Naive thymus-derived CD4-positive, alpha-beta T cell (primary cell): ENCODE measurements at regions not wholly inside any gene's neighbourhood (a gene's known extent, or its start where the extent isn't known, plus 50 kb on each side); places are given as distances from the start of the nearest gene placed in this dataset.

Source experiments
- ATAC-seq: fragments of 150-1000 bp; cut with Tn5 transposase; 2 replicates; pipeline ENCODE4 v1.10.0; 2021; ENCODE audit warnings: mild to moderate bottlenecking, moderate library complexity
- CTCF ChIA-PET: fragments of 350-600 bp; sonication (Branson Sonifier 250); formaldehyde crosslinking; loops from one replicate; lab custom pipeline; 2021; ENCODE audit warnings: antibody characterized with exemption; lab: Charles Lee
- POLR2A ChIA-PET: fragments of 350-600 bp; sonication (Branson Sonifier 250); formaldehyde crosslinking; loops from one replicate; lab custom pipeline; 2021; ENCODE audit warnings: antibody characterized with exemption, inconsistent platforms; lab: Charles Lee
- DNase-seq, 9 donors: peaks; one replicate each; pipeline versions ENCODE4 v3.0.0 to v3.0.0-alpha.2; 2020 to 2022; ENCODE audit warnings: mixed read lengths in 1 of 9
- H3K27ac ChIP-seq: one replicate; pipeline ENCODE4 v1.7.0; 2013; ENCODE audit warnings: mild to moderate bottlenecking, low read depth, low read length, moderate library complexity
- H3K27me3 ChIP-seq, 2 donors: one replicate each; pipeline ENCODE4 v1.7.0; 2013; ENCODE audit warnings: low read length in 2 of 2, mild to moderate bottlenecking in 2 of 2, moderate library complexity in 2 of 2; ENCODE audit not compliant: control insufficient read depth in 2 of 2, insufficient read depth in 2 of 2
- H3K36me3 ChIP-seq, 3 experiments: 1 replicate in 2 of 3; 2 replicates in 1 of 3; pipeline ENCODE4 v1.7.0; 2013; ENCODE audit warnings: low read length in 3 of 3, mild to moderate bottlenecking in 3 of 3, moderate library complexity in 1 of 3; ENCODE audit not compliant: insufficient read depth in 3 of 3, control insufficient read depth in 2 of 3
- H3K4me1 ChIP-seq, 2 donors: one replicate each; pipeline ENCODE4 v1.7.0; 2013; ENCODE audit warnings: low read length in 2 of 2, mild to moderate bottlenecking in 2 of 2, moderate library complexity in 1 of 2; ENCODE audit not compliant: control insufficient read depth in 2 of 2, insufficient read depth in 2 of 2
- H3K4me3 ChIP-seq: 2 replicates; pipeline ENCODE4 v1.7.0; 2013; ENCODE audit warnings: mild to moderate bottlenecking, low read length
- H3K9me3 ChIP-seq, 3 experiments: 1 replicate in 2 of 3; 2 replicates in 1 of 3; pipeline ENCODE4 v1.7.0; 2013; ENCODE audit warnings: low read length in 3 of 3; ENCODE audit not compliant: control insufficient read depth in 2 of 3
- H3K27ac Mint-ChIP-seq, 9 donors: one replicate each; pipeline ENCODE4 v1.8.0; 2020 to 2022; ENCODE audit warnings: mixed read lengths in 9 of 9, mild to moderate bottlenecking in 8 of 9, moderate library complexity in 5 of 9, inconsistent platforms in 2 of 9
- H3K27me3 Mint-ChIP-seq, 5 donors: one replicate each; pipeline ENCODE4 v1.8.0; 2021 to 2022; ENCODE audit warnings: mixed read lengths in 5 of 5, mild to moderate bottlenecking in 1 of 5
- H3K36me3 Mint-ChIP-seq, 5 donors: one replicate each; pipeline ENCODE4 v1.8.0; 2020 to 2022; ENCODE audit warnings: mixed read lengths in 5 of 5, mild to moderate bottlenecking in 3 of 5, inconsistent platforms in 1 of 5
- H3K4me1 Mint-ChIP-seq, 7 donors: one replicate each; pipeline ENCODE4 v1.8.0; 2020 to 2022; ENCODE audit warnings: mixed read lengths in 7 of 7, mild to moderate bottlenecking in 3 of 7, inconsistent platforms in 1 of 7
- H3K4me3 Mint-ChIP-seq, 10 donors: one replicate each; pipeline ENCODE4 v1.8.0; 2020 to 2022; ENCODE audit warnings: mild to moderate bottlenecking in 10 of 10, mixed read lengths in 10 of 10, moderate library complexity in 6 of 10, inconsistent platforms in 2 of 10
- H3K9me3 Mint-ChIP-seq, 11 donors: one replicate each; pipeline ENCODE4 v1.8.0; 2020 to 2022; ENCODE audit warnings: mixed read lengths in 11 of 11, mild to moderate bottlenecking in 4 of 11, inconsistent platforms in 1 of 11, moderate library complexity in 1 of 11
- intact Hi-C, 2 donors: fragments of 100-400 bp; cut with micrococcal nuclease; formaldehyde crosslinking; loops; one replicate each; pipeline ENCODE4 v1.15.1; 2023

GRCh38 chr7:118754608-118755007 is 530.1 kb downstream of the ANKRD7 start:
- ChIA-PET CTCF (no interaction called here), POLR2A (no interaction called here)
- no peaks in the 10 kb centered on the region for H3K36me3 ChIP-seq
- H3K9me3 ChIP-seq: no peaks in the 10 kb centered on the region
- H3K4me1 ChIP-seq: no peaks in the 10 kb centered on the region
- H3K27ac ChIP-seq: no peak overlapping the region
- H3K27ac Mint-ChIP-seq: no peak overlapping the region
- H3K4me3 Mint-ChIP-seq: no peak overlapping the region
- H3K4me3 ChIP-seq: no peak overlapping the region
- intact Hi-C loops: no loop called here
- H3K4me1 Mint-ChIP-seq: no peaks in the 10 kb centered on the region
- H3K27me3 ChIP-seq: no peaks in the 10 kb centered on the region
- ATAC-seq: no peak
- no peaks in the 10 kb centered on the region for H3K36me3 Mint-ChIP-seq
- DNase-seq: no peak
- H3K9me3 Mint-ChIP-seq: peaks cover 0 to 16% (median 2%) of the 10 kb centered on the region in 11 donors
- no peaks in the 10 kb centered on the region for H3K27me3 Mint-ChIP-seq

GRCh38 chr7:118755067-118755625 is 530.6 kb downstream of the ANKRD7 start:
- Mint-ChIP-seq H3K4me1 (no peaks in the 10 kb centered on the region), H3K36me3 (no peaks in the 10 kb centered on the region), H3K27ac (no peak overlapping the region), H3K9me3 (peaks cover 0 to 16% (median 2%) of the 10 kb centered on the region in 11 donors), H3K4me3 (no peak overlapping the region), H3K27me3 (no peaks in the 10 kb centered on the region)
- CTCF ChIA-PET: no interaction called here
- Histone ChIP-seq H3K4me1 (no peaks in the 10 kb centered on the region), H3K9me3 (no peaks in the 10 kb centered on the region), H3K4me3 (no peak overlapping the region), H3K36me3 (no peaks in the 10 kb centered on the region), H3K27ac (no peak overlapping the region), H3K27me3 (no peaks in the 10 kb centered on the region)
- POLR2A ChIA-PET: no interaction called here
- ATAC-seq (no peak), DNase-seq (no peak)
- intact Hi-C loops: no loop called here

- Histone ChIP-seq H3K4me3 (no peak overlapping the region), H3K27ac (no peak overlapping the region), H3K9me3 (peaks cover 0 to 4% (median 0%) of the 10 kb centered on the region in 3 experiments), H3K36me3 (no peaks in the 10 kb centered on the region), H3K4me1 (no peaks in the 10 kb centered on the region), H3K27me3 (no peaks in the 10 kb centered on the region)
- CTCF ChIA-PET: interaction anchor here (0.6 kb wide), 1 partner anchor 33 kb away, joined by 3 read pairs; no protein-coding TSS in a partner anchor
- POLR2A ChIA-PET: no interaction called here
- Mint-ChIP-seq H3K4me1 (no peaks in the 10 kb centered on the region), H3K27me3 (no peaks in the 10 kb centered on the region), H3K4me3 (no peak overlapping the region), H3K36me3 (no peaks in the 10 kb centered on the region), H3K27ac (no peak overlapping the region), H3K9me3 (peaks cover 0 to 8% (median 2%) of the 10 kb centered on the region in 11 donors)
- no peak for DNase-seq
- no peak for ATAC-seq
- intact Hi-C loops: no loop called here
Observed at GRCh38 chr7:118757066-118757465, 532.6 kb downstream of the ANKRD7 start.

GRCh38 chr7:118758582-118758981 is 534.1 kb downstream of the ANKRD7 start:
- Mint-ChIP-seq H3K27me3 (no peaks in the 10 kb centered on the region), H3K27ac (no peak overlapping the region), H3K9me3 (peaks cover 0 to 10% (median 2%) of the 10 kb centered on the region in 11 donors), H3K36me3 (no peaks in the 10 kb centered on the region), H3K4me1 (no peaks in the 10 kb centered on the region), H3K4me3 (no peak overlapping the region)
- ATAC-seq: no peak
- POLR2A ChIA-PET: no interaction called here
- no peak for DNase-seq
- Histone ChIP-seq H3K4me3 (no peak overlapping the region), H3K4me1 (no peaks in the 10 kb centered on the region), H3K27ac (no peak overlapping the region), H3K27me3 (no peaks in the 10 kb centered on the region), H3K9me3 (peaks cover 0 to 4% (median 0%) of the 10 kb centered on the region in 3 experiments), H3K36me3 (no peaks in the 10 kb centered on the region)
- intact Hi-C loops: no loop called here
- CTCF ChIA-PET: no interaction called here

- no peaks in the 10 kb centered on the region for H3K27me3 ChIP-seq
- H3K27me3 Mint-ChIP-seq: no peaks in the 10 kb centered on the region
- H3K4me1 Mint-ChIP-seq: no peaks in the 10 kb centered on the region
- no peak overlapping the region for H3K27ac ChIP-seq
- peaks cover 0 to 4% (median 0%) of the 10 kb centered on the region in 3 experiments for H3K9me3 ChIP-seq
- H3K36me3 Mint-ChIP-seq: no peaks in the 10 kb centered on the region
- peaks cover 0 to 10% (median 0%) of the 10 kb centered on the region in 11 donors for H3K9me3 Mint-ChIP-seq
- H3K4me3 Mint-ChIP-seq: no peak overlapping the region
- H3K36me3 ChIP-seq: no peaks in the 10 kb centered on the region
- no peak overlapping the region for H3K27ac Mint-ChIP-seq
- intact Hi-C loops: no loop called here
- H3K4me1 ChIP-seq: no peaks in the 10 kb centered on the region
- no peak for ATAC-seq
- H3K4me3 ChIP-seq: no peak overlapping the region
- POLR2A ChIA-PET: no interaction called here
- no peak for DNase-seq
- CTCF ChIA-PET: no interaction called here
Observed at GRCh38 chr7:118759921-118760320, 535.4 kb downstream of the ANKRD7 start.

GRCh38 chr7:118762451-118762850 is 537.9 kb downstream of the ANKRD7 start:
- Histone ChIP-seq H3K9me3 (peaks cover 0 to 4% (median 0%) of the 10 kb centered on the region in 3 experiments), H3K27ac (no peak overlapping the region), H3K4me1 (no peaks in the 10 kb centered on the region), H3K27me3 (no peaks in the 10 kb centered on the region), H3K36me3 (no peaks in the 10 kb centered on the region), H3K4me3 (no peak overlapping the region)
- POLR2A ChIA-PET: no interaction called here
- CTCF ChIA-PET: no interaction called here
- intact Hi-C loops: no loop called here
- Mint-ChIP-seq H3K27me3 (no peaks in the 10 kb centered on the region), H3K4me1 (no peaks in the 10 kb centered on the region), H3K36me3 (no peaks in the 10 kb centered on the region), H3K4me3 (no peak overlapping the region), H3K27ac (no peak overlapping the region), H3K9me3 (peaks cover 0 to 16% (median 0%) of the 10 kb centered on the region in 11 donors)
- ATAC-seq (no peak), DNase-seq (no peak)

GRCh38 chr7:118764221-118764620 is 539.7 kb downstream of the ANKRD7 start:
- peaks cover 0 to 22% (median 0%) of the 10 kb centered on the region in 11 donors for H3K9me3 Mint-ChIP-seq
- H3K4me1 Mint-ChIP-seq: no peaks in the 10 kb centered on the region
- Histone ChIP-seq H3K4me3 (no peak overlapping the region), H3K9me3 (peaks cover 0 to 4% (median 0%) of the 10 kb centered on the region in 3 experiments), H3K4me1 (no peaks in the 10 kb centered on the region), H3K27ac (no peak overlapping the region), H3K36me3 (no peaks in the 10 kb centered on the region), H3K27me3 (no peaks in the 10 kb centered on the region)
- intact Hi-C loops: no loop called here
- no peak overlapping the region for H3K4me3 Mint-ChIP-seq
- DNase-seq (no peak), ATAC-seq (no peak)
- POLR2A ChIA-PET: no interaction called here
- H3K36me3 Mint-ChIP-seq: no peaks in the 10 kb centered on the region
- CTCF ChIA-PET: no interaction called here
- H3K27me3 Mint-ChIP-seq: no peaks in the 10 kb centered on the region
- H3K27ac Mint-ChIP-seq: no peak overlapping the region
